ENCODE measurements at regions not wholly inside any gene's neighbourhood (a gene's known extent, or its start where the extent isn't known, plus 50 kb on each side); places are given as distances from the start of the nearest gene placed in this dataset.

GRCh38 chr7:68183176-68183575 is 1186.5 kb downstream of the TYW1 start:
- Histone ChIP-seq H3K79me2 (ENCODE audit: low read length) (no peaks in the 10 kb centered on the region), H3K9me2 (replicated peaks; ENCODE audit: insufficient read depth, low read length) (no peaks in the 10 kb centered on the region), H3F3A (ENCODE audit: insufficient read depth, low read length) (no peaks in the 10 kb centered on the region), H3K4me3 (ENCODE audit: low read length) (no peak overlapping the region), H3K27me3 (replicated peaks; ENCODE audit: insufficient read depth, low read length) (no peaks in the 10 kb centered on the region), H3K9ac (ENCODE audit: low read length) (no peak overlapping the region), H3K4me2 (ENCODE audit: low read depth, low read length) (no peak overlapping the region), H3K4me1 (ENCODE audit: low read length) (no peaks in the 10 kb centered on the region), H2AFZ (ENCODE audit: low read length) (no peak overlapping the region), H3K27ac (ENCODE audit: low read length) (no peak overlapping the region), H4K20me1 (ENCODE audit: insufficient read depth, low read length) (no peaks in the 10 kb centered on the region), H3K36me3 (replicated peaks; ENCODE audit: insufficient read depth, low read length) (no peaks in the 10 kb centered on the region), H3K9me3 (replicated peaks; ENCODE audit: insufficient read depth, low read length) (no peaks in the 10 kb centered on the region)
- DNase-seq: no peak
- TF ChIP-seq CTCF (IDR thresholded peaks at IDR 0.05; ENCODE audit: low read length): no peak
- TF ChIP-seq EZH2phosphoT487 (IDR thresholded peaks at IDR 0.05; ENCODE audit: low read length): no peak
- TF ChIP-seq EZH2 (optimal IDR thresholded peaks at IDR 0.05; ENCODE audit: low read depth, low read length): no peak

- Histone ChIP-seq H3K4me2 (ENCODE audit: low read depth, low read length) (no peak overlapping the region), H3K9me2 (replicated peaks; ENCODE audit: insufficient read depth, low read length) (no peaks in the 10 kb centered on the region), H3K9ac (ENCODE audit: low read length) (no peak overlapping the region), H3K79me2 (ENCODE audit: low read length) (no peaks in the 10 kb centered on the region), H3K36me3 (replicated peaks; ENCODE audit: insufficient read depth, low read length) (no peaks in the 10 kb centered on the region), H3K4me1 (ENCODE audit: low read length) (no peaks in the 10 kb centered on the region), H3F3A (ENCODE audit: insufficient read depth, low read length) (no peaks in the 10 kb centered on the region), H2AFZ (ENCODE audit: low read length) (no peak overlapping the region), H3K4me3 (ENCODE audit: low read length) (no peak overlapping the region), H3K27ac (ENCODE audit: low read length) (no peak overlapping the region), H4K20me1 (ENCODE audit: insufficient read depth, low read length) (no peaks in the 10 kb centered on the region), H3K9me3 (replicated peaks; ENCODE audit: insufficient read depth, low read length) (no peaks in the 10 kb centered on the region), H3K27me3 (replicated peaks; ENCODE audit: insufficient read depth, low read length) (no peaks in the 10 kb centered on the region)
- TF ChIP-seq EZH2phosphoT487 (IDR thresholded peaks at IDR 0.05; ENCODE audit: low read length) (no peak), EZH2 (optimal IDR thresholded peaks at IDR 0.05; ENCODE audit: low read depth, low read length) (no peak), CTCF (IDR thresholded peaks at IDR 0.05; ENCODE audit: low read length) (no peak)
- no peak for DNase-seq
These were observed 1189.2 kb downstream of the TYW1 start for GRCh38 chr7:68185631-68186456.

- no peak overlapping the region for H3K27ac ChIP-seq (ENCODE audit: low read length)
- H3K4me3 ChIP-seq (ENCODE audit: low read length): no peak overlapping the region
- TF ChIP-seq EZH2phosphoT487 (IDR thresholded peaks at IDR 0.05; ENCODE audit: low read length) (no peak), EZH2 (optimal IDR thresholded peaks at IDR 0.05; ENCODE audit: low read depth, low read length) (no peak), CTCF (IDR thresholded peaks at IDR 0.05; ENCODE audit: low read length) (no peak)
- no peaks in the 10 kb centered on the region for H3K36me3 ChIP-seq (replicated peaks; ENCODE audit: insufficient read depth, low read length)
- H3K4me1 ChIP-seq (ENCODE audit: low read length): no peaks in the 10 kb centered on the region
- H3K9ac ChIP-seq (ENCODE audit: low read length): no peak overlapping the region
- no peak overlapping the region for H2AFZ ChIP-seq (ENCODE audit: low read length)
- no peaks in the 10 kb centered on the region for H4K20me1 ChIP-seq (ENCODE audit: insufficient read depth, low read length)
- no peaks in the 10 kb centered on the region for H3K27me3 ChIP-seq (replicated peaks; ENCODE audit: insufficient read depth, low read length)
- H3K9me2 ChIP-seq (replicated peaks; ENCODE audit: insufficient read depth, low read length): no peaks in the 10 kb centered on the region
- no peak overlapping the region for H3K4me2 ChIP-seq (ENCODE audit: low read depth, low read length)
- DNase-seq: no peak
- no peaks in the 10 kb centered on the region for H3K79me2 ChIP-seq (ENCODE audit: low read length)
- H3K9me3 ChIP-seq (replicated peaks; ENCODE audit: insufficient read depth, low read length): no peaks in the 10 kb centered on the region
- no peaks in the 10 kb centered on the region for H3F3A ChIP-seq (ENCODE audit: insufficient read depth, low read length)
These were observed 1190.9 kb downstream of the TYW1 start for GRCh38 chr7:68187532-68187931.
